ENCODE measurements at regions not wholly inside any gene's neighbourhood (a gene's known extent, or its start where the extent isn't known, plus 50 kb on each side); places are given as distances from the start of the nearest gene placed in this dataset.
A peak's percentile ranks its signal among the peaks of the same experiment; 100 is the strongest.

GRCh38 chr5:92372766-92373165 lies 989.6 kb upstream of the ARRDC3 start:
- no TSS peak for BruUV-seq (replicated peaks)
- intact Hi-C loops (cut with micrococcal nuclease) (no loop called here), dilution Hi-C loops (cut with MboI; ENCODE audit: extremely low pct_ligation_motif_present, low sequenced_read_pairs) (no loop called here)
- FAIRE-seq (no peak), DNase-seq (ENCODE audit: low read depth, low spot score) (no peak)
- Histone ChIP-seq H3K9me3 (replicated peaks; ENCODE audit: control insufficient read depth, insufficient read depth, low read length) (no peaks in the 10 kb centered on the region), H3K79me2 (ENCODE audit: control insufficient read depth, insufficient read depth, low read length) (no peaks in the 10 kb centered on the region), H3K4me1 (ENCODE audit: control insufficient read depth, extremely low read depth, insufficient read depth, low read length) (no peaks in the 10 kb centered on the region), H3K4me3 (replicated peaks in 1 of 3; ENCODE audit: insufficient read depth in 1 of 3, low read depth in 1 of 3, low read length in 3 of 3) (no peak overlapping the region), H3K27ac (ENCODE audit: insufficient read depth, low read depth, low read length) (no peak overlapping the region), H3K27me3 (ENCODE audit: control insufficient read depth in 2 of 2, insufficient read depth in 2 of 2, low read length in 2 of 2) (no peaks in the 10 kb centered on the region), H2AFZ (ENCODE audit: low read depth, low read length) (no peak overlapping the region), H3K36me3 (ENCODE audit: control insufficient read depth in 2 of 2, extremely low read depth in 1 of 2, insufficient read depth in 2 of 2, low read length in 2 of 2) (no peaks in the 10 kb centered on the region), H3K9ac (replicated peaks; ENCODE audit: extremely low read depth, insufficient read depth, low read length) (no peak overlapping the region), H3K4me2 (ENCODE audit: insufficient read depth, low read length) (no peak overlapping the region), H4K20me1 (replicated peaks; ENCODE audit: control insufficient read depth, extremely low read depth, insufficient read depth, low read length) (no peaks in the 10 kb centered on the region), H3K9me1 (replicated peaks; ENCODE audit: control insufficient read depth, extremely low read depth, insufficient read depth, low read length) (no peaks in the 10 kb centered on the region)
- POLR2A ChIA-PET, result no interaction called here
- CTCF ChIA-PET, result no interaction called here
- TF ChIP-seq FOS (IDR thresholded peaks at IDR 0.05; ENCODE audit: borderline replicate concordance, insufficient read depth, low read length) (peak; percentile 12), POLR2A (IDR thresholded peaks at IDR 0.05; ENCODE audit: low read depth, low read length) (no peak)

- Histone ChIP-seq H3K4me2 (ENCODE audit: insufficient read depth, low read length) (no peak overlapping the region), H3K4me1 (ENCODE audit: control insufficient read depth, extremely low read depth, insufficient read depth, low read length) (no peaks in the 10 kb centered on the region), H3K79me2 (ENCODE audit: control insufficient read depth, insufficient read depth, low read length) (no peaks in the 10 kb centered on the region), H2AFZ (ENCODE audit: low read depth, low read length) (no peak overlapping the region), H3K9me3 (replicated peaks; ENCODE audit: control insufficient read depth, insufficient read depth, low read length) (no peaks in the 10 kb centered on the region), H3K9ac (replicated peaks; ENCODE audit: extremely low read depth, insufficient read depth, low read length) (no peak overlapping the region), H3K36me3 (ENCODE audit: control insufficient read depth in 2 of 2, extremely low read depth in 1 of 2, insufficient read depth in 2 of 2, low read length in 2 of 2) (no peaks in the 10 kb centered on the region), H3K27ac (ENCODE audit: insufficient read depth, low read depth, low read length) (no peak overlapping the region), H3K9me1 (replicated peaks; ENCODE audit: control insufficient read depth, extremely low read depth, insufficient read depth, low read length) (no peaks in the 10 kb centered on the region), H3K4me3 (replicated peaks in 1 of 3; ENCODE audit: insufficient read depth in 1 of 3, low read depth in 1 of 3, low read length in 3 of 3) (no peak overlapping the region), H3K27me3 (ENCODE audit: control insufficient read depth in 2 of 2, insufficient read depth in 2 of 2, low read length in 2 of 2) (no peaks in the 10 kb centered on the region), H4K20me1 (replicated peaks; ENCODE audit: control insufficient read depth, extremely low read depth, insufficient read depth, low read length) (no peaks in the 10 kb centered on the region)
- FAIRE-seq, result no peak
- dilution Hi-C loops (cut with MboI; ENCODE audit: extremely low pct_ligation_motif_present, low sequenced_read_pairs), result no loop called here
- CTCF ChIA-PET, result no interaction called here
- intact Hi-C loops (cut with micrococcal nuclease), result no loop called here
- no TSS peak for BruUV-seq (replicated peaks)
- DNase-seq (ENCODE audit: low read depth, low spot score), result no peak
- no peak for TF ChIP-seq EZH2 (IDR thresholded peaks at IDR 0.05; ENCODE audit: borderline replicate concordance, low read depth, low read length, severe bottlenecking)
- TF ChIP-seq JUN (IDR thresholded peaks at IDR 0.05; ENCODE audit: borderline replicate concordance, insufficient read depth, insufficient read length, low read depth), result no peak
- TF ChIP-seq CTCF (IDR thresholded peaks at IDR 0.05; ENCODE audit: extremely low read depth in 1 of 2, insufficient read depth in 1 of 2, low read depth in 1 of 2, low read length in 2 of 2), result no peak
- POLR2A ChIA-PET, result no interaction called here
Measured at GRCh38 chr5:92371889-92372235, 988.7 kb upstream of the ARRDC3 start.

Measured in endothelial cell of umbilical vein (primary cell).